Rectal smooth muscle tissue (tissue), 1 donor: ENCODE measurements at regions not wholly inside any gene's neighbourhood (a gene's known extent, or its start where the extent isn't known, plus 50 kb on each side); places are given as distances from the start of the nearest gene placed in this dataset.

Experiments
- H3K27ac ChIP-seq: one replicate; pipeline ENCODE4 v1.7.0; 2013; ENCODE audit warnings: low read depth, low read length, inconsistent platforms
- H3K27me3 ChIP-seq: one replicate; pipeline ENCODE4 v1.7.0; 2013; ENCODE audit warnings: low read length; ENCODE audit not compliant: control insufficient read depth, insufficient read depth
- H3K36me3 ChIP-seq: one replicate; pipeline ENCODE4 v1.7.0; 2013; ENCODE audit warnings: low read length; ENCODE audit not compliant: control insufficient read depth, insufficient read depth
- H3K4me1 ChIP-seq: one replicate; pipeline ENCODE4 v1.7.0; 2013; ENCODE audit warnings: low read length; ENCODE audit not compliant: control insufficient read depth, insufficient read depth
- H3K4me3 ChIP-seq: one replicate; pipeline ENCODE4 v1.7.0; 2013; ENCODE audit warnings: low read length
- H3K9ac ChIP-seq: one replicate; pipeline ENCODE4 v1.7.0; 2013; ENCODE audit warnings: low read length

DNA sequence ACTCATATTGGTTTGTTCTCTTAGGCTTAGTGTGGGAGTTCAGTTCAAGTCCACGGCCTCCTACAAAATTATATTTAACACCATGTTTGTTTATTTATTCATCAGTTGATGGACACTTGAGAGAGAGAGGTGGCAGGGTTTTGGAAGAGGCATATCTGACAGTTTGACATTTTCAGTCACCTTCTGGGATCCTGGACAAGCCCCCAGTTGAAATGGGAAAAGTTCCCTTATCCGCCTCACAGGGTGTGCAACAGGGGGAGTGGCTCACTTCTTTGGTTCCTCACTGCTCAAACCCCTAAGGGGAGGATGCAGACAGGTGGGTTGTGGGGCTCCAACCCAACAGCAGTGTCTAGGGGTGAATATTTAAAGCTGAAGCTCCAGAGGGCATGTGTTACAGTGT, 52.3 kb upstream of the TNFSF18 start:
- no peaks in the 10 kb centered on the region for H3K4me1 ChIP-seq
- no peak overlapping the region for H3K4me3 ChIP-seq
- no peak overlapping the region for H3K9ac ChIP-seq
- no peaks in the 10 kb centered on the region for H3K27me3 ChIP-seq
- H3K36me3 ChIP-seq: no peaks in the 10 kb centered on the region
- no peak overlapping the region for H3K27ac ChIP-seq

DNA sequence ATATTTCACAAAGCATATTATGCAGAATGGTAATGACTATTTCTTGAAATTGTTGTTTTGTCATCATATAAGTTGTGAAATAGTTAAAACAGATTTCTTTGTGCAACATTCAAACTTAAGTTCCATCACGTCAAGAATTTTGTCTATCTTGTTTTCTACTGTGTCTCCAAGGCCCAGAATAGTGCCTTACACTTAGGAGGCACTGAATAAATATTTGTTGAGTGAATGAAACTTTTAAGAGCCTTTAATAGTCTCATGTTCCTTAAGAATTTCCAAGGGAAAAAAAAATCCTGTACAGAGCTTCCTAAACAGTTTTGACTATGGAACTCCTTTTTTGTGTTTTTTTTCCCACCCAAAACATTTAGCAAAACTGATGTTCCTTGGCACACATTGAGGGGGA, 50.8 kb upstream of the TNFSF18 start:
- no peaks in the 10 kb centered on the region for H3K4me1 ChIP-seq
- no peak overlapping the region for H3K4me3 ChIP-seq
- H3K36me3 ChIP-seq: no peaks in the 10 kb centered on the region
- no peak overlapping the region for H3K9ac ChIP-seq
- H3K27me3 ChIP-seq: no peaks in the 10 kb centered on the region
- H3K27ac ChIP-seq: no peak overlapping the region

DNA sequence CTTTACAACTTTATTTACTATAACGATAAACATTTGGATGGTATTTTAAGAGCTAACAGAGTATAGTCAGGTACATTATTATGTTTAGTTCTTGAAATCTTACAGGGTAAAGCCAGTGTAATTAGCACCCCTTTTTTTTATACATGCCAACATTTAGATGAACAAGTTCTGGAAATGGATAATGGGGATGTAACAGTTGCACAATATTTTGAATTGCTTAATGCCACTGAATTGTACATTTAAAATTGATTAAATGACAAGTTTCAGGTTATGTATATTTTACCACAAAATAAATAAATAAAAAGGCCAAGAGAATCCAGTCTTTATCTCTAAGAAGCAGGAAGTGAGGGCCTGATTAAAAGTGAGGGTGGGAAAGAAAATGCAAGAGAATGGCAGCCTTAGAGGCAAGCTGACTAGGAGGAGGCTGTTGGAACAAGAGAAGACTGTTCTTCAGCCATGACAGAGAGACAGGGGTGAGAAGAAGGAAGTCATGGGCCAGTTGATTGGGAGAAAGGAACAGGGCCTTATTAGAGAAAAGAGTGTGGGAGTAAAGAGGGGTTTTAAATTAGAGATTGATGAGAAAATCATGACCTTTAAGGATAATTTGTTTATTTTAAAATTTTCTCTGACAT, 49.9 kb upstream of the TNFSF18 start:
- H3K9ac ChIP-seq: no peak overlapping the region
- H3K4me1 ChIP-seq: no peaks in the 10 kb centered on the region
- H3K27ac ChIP-seq: no peak overlapping the region
- no peaks in the 10 kb centered on the region for H3K27me3 ChIP-seq
- no peaks in the 10 kb centered on the region for H3K36me3 ChIP-seq
- H3K4me3 ChIP-seq: no peak overlapping the region
